Glomerular visceral epithelial cell (primary cell): ENCODE measurements at regions not wholly inside any gene's neighbourhood (a gene's known extent, or its start where the extent isn't known, plus 50 kb on each side); places are given as distances from the start of the nearest gene placed in this dataset.
A peak's percentile ranks its signal among the peaks of the same experiment; 100 is the strongest.

Source experiments
- DNase-seq: peaks from one replicate; pipeline ENCODE4 v3.0.0-alpha.2; 2016; ENCODE audit errors: extremely low spot score

DNA sequence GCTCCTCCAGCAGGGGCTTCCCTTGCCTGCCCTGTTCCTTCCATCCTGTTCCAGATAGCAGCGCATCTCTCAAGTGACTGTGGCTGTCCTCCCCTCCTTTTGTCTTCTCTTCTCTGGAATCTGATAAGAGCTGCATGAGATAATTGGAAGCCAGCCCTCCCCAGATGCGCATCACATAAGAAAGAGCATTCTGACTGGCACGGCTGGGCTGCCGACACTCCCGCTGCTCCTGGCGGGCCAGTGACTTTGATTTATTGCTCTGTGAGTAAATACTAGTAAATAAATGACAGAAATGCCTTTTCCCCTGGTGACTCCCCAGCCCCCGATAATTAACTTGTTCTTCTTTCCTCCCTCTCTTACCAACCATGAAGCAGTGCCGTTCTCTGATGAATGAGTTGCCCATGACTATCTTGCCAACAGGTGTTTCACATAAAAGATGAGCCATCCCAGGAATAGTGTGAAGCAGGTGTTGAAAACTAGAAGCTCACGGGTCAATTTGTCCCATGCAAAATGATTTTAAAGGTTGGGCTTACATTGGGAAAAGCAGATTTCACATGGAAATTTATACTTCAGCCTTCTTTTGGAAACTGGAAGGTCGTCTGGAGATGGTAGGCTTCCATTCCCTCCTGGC lies 212.3 kb downstream of the ERCC6L2 start:
- no peak for DNase-seq

DNA sequence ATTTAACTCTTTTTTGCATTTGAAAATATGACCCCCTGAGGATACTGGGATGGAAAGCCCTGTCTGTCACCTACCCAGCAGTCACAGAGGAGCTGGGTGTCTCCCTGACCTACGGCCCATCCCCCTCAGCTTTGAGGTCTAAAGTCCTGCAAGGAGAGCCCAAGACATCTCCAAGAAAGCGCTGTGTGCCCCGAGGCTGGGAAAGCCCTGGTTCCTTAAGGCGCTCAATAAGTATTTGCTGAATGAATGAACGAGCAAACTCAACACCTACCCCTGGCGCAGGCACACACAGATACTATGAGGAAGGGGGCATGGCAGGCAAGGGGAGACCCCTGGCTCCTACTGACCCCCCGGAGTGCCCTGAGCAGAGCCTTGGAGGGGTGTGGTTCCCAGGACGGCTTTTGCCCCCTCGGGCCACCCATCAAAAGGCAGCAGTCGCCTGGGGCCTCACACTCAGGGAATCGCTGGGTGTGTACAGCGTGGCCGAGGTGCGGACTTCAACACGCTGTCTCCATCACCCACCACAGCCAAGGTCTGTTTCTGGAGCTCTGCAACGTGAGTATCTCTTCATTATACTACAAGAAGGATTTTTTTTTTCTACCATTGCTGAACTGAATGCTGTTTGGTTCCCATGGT lies 211.6 kb downstream of the ERCC6L2 start:
- DNase-seq = no peak

DNA sequence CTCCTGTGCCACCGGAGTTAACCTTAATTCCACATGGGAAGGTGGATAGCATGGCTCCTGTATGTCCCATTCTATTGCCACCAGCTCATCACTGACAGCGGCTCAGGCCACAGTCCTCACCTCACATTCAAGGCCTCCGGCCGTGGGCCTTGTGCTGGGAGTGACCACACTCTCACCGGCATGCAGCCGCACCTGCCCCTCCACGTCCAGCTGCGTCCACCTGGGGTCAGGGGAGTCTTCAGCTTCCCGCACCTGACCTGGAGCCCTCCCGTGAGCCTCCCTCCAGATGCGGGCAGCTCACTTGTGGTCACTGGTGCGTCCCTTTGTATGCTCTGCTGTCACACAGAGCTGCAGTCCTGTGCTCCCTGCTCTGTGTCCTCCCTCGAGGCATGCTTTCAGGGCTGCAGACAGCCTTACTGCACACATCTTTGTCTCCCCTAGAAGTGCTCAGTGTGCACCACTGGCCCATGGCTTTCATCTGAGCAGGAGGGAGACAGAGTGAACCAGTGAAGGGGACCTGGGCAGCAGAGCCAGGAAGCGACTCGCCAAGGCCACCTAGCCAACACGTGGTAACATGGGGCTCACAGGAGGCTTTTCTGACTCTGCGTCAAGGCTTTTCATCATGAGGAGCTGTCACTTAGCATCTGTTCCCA lies 210.1 kb downstream of the ERCC6L2 start:
- DNase-seq = no peak

DNA sequence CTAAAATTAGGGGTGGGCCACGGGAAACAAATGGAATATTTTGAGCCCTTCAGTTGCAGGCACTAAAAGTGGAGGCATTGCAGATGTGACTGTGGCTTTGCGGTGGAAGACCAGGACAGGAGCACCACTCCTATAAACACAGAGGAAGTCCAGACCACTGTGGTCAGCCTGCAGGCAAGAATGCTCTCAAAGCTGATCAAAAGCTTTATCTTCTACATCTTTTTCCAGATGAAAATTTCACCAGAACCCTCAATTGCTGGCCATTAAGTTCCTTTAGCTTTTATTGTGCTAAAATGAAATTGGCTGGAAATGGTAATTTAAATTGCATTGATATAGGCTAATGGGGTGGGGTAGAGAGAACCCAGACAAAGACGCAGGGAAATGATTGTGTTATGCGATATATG lies 208.8 kb downstream of the ERCC6L2 start:
- DNase-seq = no peak

DNA sequence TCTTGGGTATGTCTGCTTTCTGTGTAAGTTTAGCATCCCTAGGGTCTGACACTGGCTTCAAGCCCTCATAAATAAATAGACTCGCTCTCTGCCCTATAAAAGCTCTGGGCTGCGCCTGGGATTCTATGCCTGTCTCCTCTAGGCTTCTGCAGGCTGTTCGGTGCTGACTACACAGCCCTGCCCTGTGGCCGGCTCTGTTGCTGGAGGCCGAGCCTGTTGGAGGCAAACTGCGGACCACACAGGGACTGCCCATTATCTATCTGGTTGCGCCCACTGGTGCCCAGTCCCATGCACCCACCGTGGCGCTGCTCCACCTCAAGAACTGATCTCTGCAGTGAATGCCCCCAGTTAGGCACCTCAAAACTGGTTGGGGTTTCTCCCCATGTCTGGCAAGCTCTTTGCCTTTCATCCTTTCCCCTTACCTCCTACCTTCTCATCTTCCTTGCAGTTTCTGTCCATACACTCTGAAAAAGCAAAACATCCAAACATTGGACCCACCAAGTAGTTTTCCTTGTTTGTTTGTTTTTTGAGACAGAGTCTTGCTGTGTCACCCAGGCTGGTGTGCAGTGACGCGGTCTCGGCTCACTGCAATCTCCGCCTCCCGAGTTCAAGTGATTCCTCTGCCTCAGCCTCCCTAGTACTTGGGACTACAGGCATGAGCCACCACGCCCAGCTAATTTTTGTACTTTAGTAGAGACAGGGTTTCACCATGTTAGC lies 207.2 kb downstream of the ERCC6L2 start:
- DNase-seq = no peak

DNA sequence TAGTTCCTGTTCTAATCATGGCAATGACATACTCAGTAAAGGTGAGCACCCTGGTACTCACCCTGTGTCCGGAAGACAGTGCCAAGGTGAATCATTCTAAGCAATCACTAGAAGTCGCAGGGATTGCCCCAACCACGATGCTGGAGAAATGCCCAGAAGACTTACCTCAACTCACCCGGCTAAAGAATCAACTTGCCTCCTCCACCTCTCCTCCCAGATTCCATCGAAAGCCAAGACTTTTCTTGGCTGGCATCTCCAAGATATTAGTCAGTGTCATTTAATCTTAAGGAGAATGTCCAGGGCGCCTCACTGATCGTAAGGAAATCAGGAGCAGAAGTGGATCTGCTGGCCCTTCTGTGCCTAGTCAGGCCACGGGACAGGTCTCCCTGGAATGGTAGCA lies 204.9 kb downstream of the ERCC6L2 start:
- DNase-seq = peak; percentile 85

DNA sequence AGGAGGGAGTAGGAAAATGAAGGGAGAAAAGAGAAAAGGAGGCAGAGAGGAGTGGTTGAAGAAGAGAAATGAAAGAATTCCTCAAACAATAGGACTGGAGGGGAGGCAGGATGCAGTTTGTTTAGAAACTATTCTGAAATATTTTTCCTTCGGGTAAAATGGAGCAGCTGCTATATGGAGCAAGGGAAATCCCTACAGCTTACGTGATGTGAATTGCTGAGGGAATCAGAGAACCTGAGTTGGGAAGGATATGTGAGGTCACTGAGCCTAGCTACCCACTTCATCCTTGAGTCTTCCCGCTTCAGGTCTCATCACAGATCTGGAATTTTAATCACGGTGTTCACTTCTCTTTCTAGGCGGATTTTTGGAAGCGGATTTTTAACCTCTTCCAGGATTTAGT lies 204.3 kb downstream of the ERCC6L2 start:
- DNase-seq = no peak

DNA sequence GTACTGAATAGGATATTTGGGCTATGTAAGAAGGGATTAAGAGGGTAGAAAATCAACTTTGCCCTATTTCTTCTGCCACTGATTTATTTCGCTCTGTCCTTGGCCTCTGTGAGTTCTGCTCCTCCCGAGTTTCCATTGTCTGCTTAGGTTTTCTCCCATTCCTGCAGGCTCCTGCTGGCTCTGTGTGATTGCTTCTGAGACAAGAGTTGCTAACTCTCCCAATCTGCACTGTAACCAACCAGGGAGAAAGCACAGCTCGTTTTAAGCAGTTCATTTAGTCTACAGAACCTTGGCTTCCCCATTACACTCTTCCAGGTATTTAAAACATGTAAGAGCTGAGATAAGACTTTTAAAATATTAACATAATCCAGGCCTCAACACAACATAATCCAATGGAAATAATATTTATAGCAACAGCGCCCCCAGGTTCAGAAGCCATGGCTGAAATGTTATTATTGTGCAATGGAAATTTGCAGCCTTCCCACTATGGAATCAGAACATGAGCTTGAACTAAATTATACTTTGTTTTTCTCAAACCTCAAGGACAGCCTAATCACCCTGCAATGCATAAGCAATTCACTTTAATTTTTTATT lies 203.5 kb downstream of the ERCC6L2 start:
- DNase-seq = no peak

DNA sequence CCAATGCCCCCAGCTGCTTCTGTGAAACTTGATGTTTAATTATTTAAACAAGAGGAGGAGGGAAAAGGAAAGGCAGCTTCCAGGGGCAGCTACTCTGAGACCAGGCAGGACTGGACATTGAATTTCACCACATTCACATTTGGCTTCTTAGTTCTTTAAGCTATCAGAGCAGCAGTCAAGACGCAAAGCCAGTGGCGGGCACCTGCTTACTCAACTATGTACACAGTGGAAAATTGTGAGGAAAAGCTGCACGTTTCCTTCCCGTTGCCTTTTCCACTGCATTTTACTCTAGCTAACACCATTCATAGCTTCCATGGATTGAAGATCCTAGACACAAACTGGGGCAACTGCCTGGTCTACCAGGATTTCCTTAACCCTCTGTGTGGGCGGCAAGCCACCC lies 200.3 kb downstream of the ERCC6L2 start:
- DNase-seq = no peak

DNA sequence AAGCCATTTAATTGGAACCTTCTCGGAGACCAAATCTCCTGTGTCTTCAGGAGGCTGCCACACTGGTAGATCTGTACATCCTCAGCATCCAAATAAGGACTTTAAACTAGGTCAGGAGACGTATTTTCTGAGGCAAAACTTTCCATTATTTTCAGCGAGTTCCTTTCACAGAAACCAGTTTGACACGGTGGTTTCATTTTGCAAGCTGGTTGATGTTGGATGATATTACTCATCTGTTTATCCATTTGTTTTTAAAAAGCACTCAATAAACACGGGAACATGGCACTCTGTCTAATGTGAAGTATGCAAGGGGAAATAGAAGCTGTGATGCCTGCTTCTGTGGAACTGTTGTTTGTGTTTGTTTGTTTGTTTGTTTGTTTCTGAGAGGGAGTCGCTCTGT lies 199.6 kb downstream of the ERCC6L2 start:
- no peak for DNase-seq

DNA sequence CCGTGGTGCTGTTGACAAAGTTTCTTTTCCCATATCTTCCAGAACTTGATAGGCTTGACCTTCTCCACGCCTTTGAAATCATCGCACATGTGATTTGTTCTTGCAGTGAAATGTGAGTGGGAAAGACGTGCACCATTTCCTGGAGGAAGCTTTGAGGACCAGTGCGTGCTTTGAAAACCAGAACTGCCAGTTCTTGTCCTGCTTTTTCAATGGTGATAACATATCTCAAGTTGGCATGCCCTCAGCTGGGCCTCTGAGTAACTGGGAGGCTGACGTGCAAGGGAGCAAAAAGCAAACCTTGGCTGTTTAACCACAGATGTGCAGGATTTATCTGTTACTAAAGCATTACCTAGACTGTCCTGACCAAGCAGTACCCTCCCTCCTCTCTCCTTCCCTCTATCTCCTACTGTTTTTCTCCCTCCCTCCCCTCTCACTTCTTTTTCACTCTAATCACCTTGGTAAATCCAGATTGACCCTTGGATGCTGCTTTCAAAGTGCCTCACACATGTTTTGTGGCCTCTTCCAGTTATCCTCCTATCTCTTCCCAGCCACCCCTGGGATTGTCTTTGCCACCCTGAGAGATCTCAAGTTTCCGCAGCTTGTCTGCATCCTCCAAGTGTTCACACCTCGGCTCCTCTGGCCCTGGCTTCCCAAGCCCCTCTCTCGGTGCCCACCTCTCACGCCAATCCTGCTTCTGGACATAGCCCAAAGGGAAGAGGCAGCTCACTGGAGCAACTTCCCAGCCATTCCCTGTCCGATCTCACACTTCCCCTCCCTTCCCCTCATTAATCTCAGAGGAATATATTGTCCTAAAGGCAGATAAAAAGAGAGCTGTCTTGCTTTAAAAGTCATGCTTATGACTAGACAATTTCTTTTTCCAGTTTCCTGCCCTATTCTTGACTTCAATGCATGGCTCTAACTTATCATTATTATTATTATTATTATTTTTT lies 198.3 kb downstream of the ERCC6L2 start:
- DNase-seq = no peak

DNA sequence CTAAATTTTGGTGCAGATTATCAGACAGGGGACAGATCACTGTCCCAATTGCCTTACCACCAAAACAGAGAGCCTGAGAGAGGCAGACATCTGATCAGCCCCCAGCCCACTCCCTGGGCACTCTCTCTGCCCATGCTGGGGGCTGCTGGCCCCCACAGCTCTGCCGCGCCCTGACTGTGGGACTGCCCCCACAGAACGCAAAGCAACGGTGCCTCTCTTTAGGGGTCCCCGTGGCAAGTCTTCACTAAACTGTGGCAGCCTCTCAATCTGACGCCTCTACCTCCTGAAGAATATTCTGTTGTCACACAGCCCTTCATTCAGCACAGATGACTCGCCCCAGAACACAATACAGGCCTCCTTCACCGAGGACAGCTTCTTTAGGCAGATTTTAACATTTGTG lies 197.4 kb downstream of the ERCC6L2 start:
- no peak for DNase-seq

DNA sequence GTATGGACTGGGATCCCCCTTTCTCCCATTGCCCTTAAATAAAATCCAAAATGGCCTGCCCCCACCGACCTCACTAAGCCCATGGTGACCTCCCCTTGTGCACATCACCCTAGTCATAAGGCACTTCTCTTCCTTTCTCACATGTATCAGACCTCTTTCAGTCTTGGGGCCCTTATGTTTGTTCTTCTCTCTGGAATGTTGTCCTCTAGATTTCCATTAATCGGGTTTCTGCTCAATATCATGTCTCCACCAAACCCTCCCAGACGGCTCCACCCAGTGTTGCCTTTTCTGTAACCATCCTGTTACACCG lies 196.3 kb downstream of the ERCC6L2 start:
- DNase-seq = no peak

DNA sequence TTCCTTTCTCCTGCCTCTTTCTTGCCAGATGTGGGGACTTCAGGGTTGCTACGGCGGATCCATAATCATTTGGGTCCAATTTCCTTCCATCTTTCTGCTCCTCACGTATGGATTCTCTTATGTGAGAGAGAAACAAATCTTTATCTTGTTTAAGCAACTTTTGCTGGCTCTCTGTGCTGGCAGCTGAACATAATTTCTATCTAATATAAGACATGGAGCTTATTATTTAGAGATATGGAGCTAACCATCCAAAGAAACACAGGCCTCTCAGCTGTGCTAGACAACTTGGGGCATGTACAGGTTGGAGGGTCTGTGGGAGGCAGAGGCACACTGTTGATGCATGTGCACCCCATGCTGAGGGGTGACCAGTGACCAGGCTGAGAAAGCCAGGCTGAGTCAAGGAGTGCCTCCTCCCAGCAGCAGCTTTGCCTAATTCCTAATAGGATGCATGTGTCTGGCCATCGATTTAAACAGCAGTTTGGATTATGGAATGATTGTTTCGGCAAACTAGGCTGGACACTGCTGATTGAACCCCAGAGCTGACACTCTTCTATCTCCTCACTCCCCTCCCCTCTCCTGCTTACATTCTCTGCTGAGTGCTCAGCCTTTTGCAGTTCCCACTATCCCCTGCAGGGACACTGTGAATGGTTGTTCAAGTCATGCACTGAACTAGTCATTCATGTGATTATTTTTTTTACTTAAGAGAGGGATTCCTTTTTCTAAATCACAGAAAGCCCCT lies 195.8 kb downstream of the ERCC6L2 start:
- DNase-seq = peak; percentile 13

DNA sequence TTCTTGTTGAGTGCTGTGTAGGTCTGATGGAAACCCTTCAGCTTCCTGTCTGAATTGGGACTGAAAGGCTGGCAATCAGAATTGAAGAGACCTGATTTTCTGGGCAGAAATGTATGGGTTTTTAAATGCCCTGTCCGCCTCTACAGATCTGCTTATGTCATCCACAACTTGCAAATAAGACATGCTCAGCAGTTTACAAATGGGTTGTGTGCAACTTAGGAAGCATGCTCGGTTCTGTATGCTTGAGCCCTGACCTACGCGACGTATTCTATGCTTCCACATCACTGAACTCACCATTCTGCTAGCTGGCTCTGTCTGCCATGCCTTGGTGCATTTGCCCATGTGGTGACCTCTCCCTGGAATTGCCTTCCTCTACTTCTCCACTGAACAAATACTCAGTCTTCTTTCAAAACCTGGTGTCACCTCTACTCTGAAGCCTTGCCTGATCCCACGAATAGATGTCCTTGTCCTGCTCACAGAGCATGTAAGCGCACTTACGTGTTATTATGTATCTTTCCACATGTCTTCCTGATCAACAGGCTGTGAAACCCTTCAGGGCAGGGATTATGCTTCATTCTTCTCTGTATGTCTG lies 194.2 kb downstream of the ERCC6L2 start:
- no peak for DNase-seq

DNA sequence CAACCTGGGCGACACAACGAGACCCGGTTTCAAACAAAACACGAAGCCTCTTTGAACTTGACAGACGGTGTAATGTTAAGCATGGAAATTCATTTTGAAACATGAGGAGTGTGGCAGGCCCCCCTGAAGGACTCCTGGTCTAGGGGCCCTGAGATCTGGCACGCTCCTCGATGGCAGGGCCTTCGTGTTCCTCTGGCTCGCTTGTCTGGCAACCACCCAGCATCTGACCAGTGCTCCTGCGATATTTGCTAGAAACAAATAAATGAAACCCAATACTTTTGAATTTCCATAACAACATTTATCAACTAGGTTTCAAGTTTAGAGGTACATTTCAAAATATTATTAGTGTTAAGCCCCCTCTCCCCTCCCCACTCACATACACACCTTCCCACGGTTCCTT lies 193.0 kb downstream of the ERCC6L2 start:
- no peak for DNase-seq

DNA sequence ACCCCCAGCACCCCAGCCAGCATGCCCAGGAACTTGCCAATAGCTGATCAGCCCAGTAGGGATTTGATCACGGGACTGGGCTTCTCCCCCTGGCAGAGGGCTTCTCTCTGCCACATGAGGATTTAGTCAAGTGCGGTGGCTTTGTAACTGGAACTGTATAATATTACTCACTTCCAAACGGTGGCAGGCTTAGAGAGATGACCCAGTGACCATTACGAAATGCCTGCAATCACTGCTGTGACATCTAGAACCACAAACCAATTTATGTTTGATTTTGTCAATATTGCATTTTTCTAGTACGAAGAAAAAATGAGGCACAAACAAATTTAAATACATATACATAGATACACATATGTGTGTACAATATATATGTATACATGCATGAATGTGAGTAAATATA lies 192.1 kb downstream of the ERCC6L2 start:
- no peak for DNase-seq

DNA sequence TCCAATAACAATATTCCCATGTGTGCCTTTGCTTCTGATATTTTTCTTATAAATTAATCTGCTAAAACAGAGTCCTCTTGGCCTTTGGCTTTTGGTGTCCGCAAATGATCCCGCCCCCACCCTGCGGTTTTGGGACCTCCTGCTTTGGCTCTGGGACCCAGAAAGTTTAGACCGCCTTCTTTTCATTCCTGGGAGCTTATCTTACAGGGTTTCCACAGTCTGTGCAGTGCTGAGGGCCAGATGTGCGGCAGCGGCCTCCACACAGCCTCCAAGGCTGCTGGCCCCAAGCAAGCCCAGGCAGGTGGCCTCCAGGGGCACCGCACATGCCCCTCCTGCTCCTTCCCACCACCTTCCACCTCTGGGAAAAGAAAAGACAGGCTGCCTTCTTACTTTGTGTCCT lies 191.5 kb downstream of the ERCC6L2 start:
- DNase-seq = no peak

DNA sequence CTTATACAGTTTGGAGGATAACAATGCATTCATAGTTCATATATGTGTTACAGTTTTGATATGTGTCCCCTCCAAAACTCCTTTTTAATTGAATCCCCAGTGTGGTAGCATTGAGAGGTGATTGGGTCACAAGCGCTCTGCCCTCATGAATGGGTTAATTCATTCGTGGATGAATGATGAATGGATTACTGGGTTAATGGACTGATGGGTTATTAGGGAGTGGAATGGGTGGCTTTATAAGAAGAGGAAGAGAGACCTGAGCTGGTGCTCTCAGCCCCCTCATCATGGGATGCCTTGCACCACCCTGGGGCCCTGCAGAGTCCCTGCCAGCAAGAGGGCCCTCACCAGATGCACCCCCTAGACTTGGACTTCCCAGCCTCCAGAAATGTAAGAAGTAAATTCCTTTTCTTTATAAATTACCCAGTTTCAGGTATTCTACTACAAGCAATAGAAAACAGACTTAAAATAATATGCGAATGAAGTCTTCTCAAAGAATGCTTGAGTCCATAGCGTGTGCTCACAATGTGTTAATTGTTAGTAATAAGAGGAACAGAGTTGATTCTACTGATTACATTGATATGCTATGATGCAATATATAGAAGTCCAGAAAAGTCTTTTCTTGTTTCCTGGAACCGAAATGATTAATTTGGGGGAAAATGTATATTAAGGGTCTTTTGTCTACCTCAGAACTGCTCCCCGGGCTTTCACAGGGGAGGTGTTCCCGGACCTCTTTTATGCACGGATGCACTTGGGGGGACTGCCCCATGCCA lies 190.2 kb downstream of the ERCC6L2 start:
- no peak for DNase-seq
